GM12878 (cell line): ENCODE measurements at regions not wholly inside any gene's neighbourhood (a gene's known extent, or its start where the extent isn't known, plus 50 kb on each side); places are given as distances from the start of the nearest gene placed in this dataset.

Source experiments
- ATAC-seq: fragments of 200-7000 bp; cut with Tn5 transposase; 3 replicates; pipeline ENCODE4 v1.9.1; 2020; ENCODE audit warnings: mild to moderate bottlenecking, moderate library complexity
- BruUV-seq: library from RNA; stranded (reverse); fragments of 400-500 nt; replicated peaks from 2 replicates; lab custom pipeline; 2021; lab: Mats Ljungman, UMichigan
- CTCF ChIA-PET: fragments of 300-600 bp; sonication (Branson Sonifier 250); formaldehyde crosslinking; extraction: SDS; loops from one replicate; lab custom pipeline; 2021; ENCODE audit warnings: inconsistent platforms; lab: Yijun Ruan, JAX
- POLR2A ChIA-PET: fragments of 350-600 bp; formaldehyde crosslinking; extraction: SDS; loops from one replicate; lab custom pipeline; 2021; ENCODE audit warnings: inconsistent platforms; lab: Charles Lee
- RAD21 ChIA-PET: fragments of 300-600 bp; sonication (Branson Sonifier 250); formaldehyde crosslinking; loops from one replicate; lab custom pipeline; 2023; ENCODE audit warnings: antibody characterized with exemption; ENCODE audit not compliant: unreplicated experiment; lab: Charles Lee
- SMC1A ChIA-PET: fragments of 300-600 bp; sonication (Branson Sonifier 250); formaldehyde crosslinking; loops from one replicate; lab custom pipeline; 2023; ENCODE audit not compliant: unreplicated experiment, uncharacterized antibody; lab: Charles Lee
- DNase-seq: peaks from one replicate; pipeline ENCODE4 v3.0.0-alpha.2; 2011; ENCODE audit warnings: low read depth, low spot score
- FAIRE-seq: peaks from 3 replicates; lab custom pipeline; 2011; peaks lifted over from hg19 to GRCh38; lab: Jason Lieb, UNC
- H2AFZ ChIP-seq: 2 replicates; pipeline ENCODE4 v1.6.0; 2011; ENCODE audit warnings: low read depth, low read length, control low read depth; ENCODE audit not compliant: control insufficient read depth
- H3K27ac ChIP-seq: 2 replicates; pipeline ENCODE4 v1.5.1; 2011; ENCODE audit warnings: control low read depth; ENCODE audit not compliant: control insufficient read depth, insufficient read depth
- H3K27me3 ChIP-seq, 2 experiments: replicated peaks in 1 of 2; 2 replicates each; pipeline versions ENCODE4 v1.6.0 to v1.6.1; 2011; ENCODE audit warnings: low read length in 1 of 2; ENCODE audit not compliant: control insufficient read depth in 2 of 2, insufficient read depth in 2 of 2
- H3K36me3 ChIP-seq, 2 experiments: 2 replicates each; pipeline ENCODE4 v1.5.1; 2011; ENCODE audit warnings: low read length in 1 of 2; ENCODE audit not compliant: control insufficient read depth in 2 of 2, insufficient read depth in 2 of 2
- H3K4me1 ChIP-seq: 2 replicates; pipeline ENCODE4 v1.6.1; 2011; ENCODE audit warnings: mild to moderate bottlenecking, low read length, moderate library complexity, mixed read lengths; ENCODE audit not compliant: control insufficient read depth, insufficient read depth
- H3K4me2 ChIP-seq: 2 replicates; pipeline ENCODE4 v1.6.0; 2011; ENCODE audit warnings: control low read depth; ENCODE audit not compliant: control insufficient read depth, insufficient read depth
- H3K4me3 ChIP-seq: fragments of 200-600 bp; sonication (generic); 2 replicates; pipeline ENCODE4 v1.5.1; 2016
- H3K79me2 ChIP-seq: 2 replicates; pipeline ENCODE4 v1.6.0; 2011; ENCODE audit warnings: low read length; ENCODE audit not compliant: control insufficient read depth, insufficient read depth
- H3K9ac ChIP-seq: 2 replicates; pipeline ENCODE4 v1.8.0; 2011; ENCODE audit warnings: low read length, control low read depth, mixed read lengths; ENCODE audit not compliant: control insufficient read depth, insufficient read depth
- H3K9me3 ChIP-seq: replicated peaks from 3 replicates; pipeline ENCODE4 v1.5.1; 2011; ENCODE audit warnings: mild to moderate bottlenecking, low read length; ENCODE audit not compliant: control insufficient read depth, insufficient read depth
- H4K20me1 ChIP-seq: 2 replicates; pipeline ENCODE4 v1.6.0; 2011; ENCODE audit not compliant: control insufficient read depth, insufficient read depth
- ASH2L ChIP-seq: fragments of 300-600, 200-600 bp; sonication (generic); IDR thresholded peaks from 2 replicates; pipeline ENCODE4 v1.6.1; 2017; ENCODE audit warnings: low read depth, mild to moderate bottlenecking, borderline replicate concordance
- CHD4 ChIP-seq: fragments of 200-600 bp; sonication (generic); IDR thresholded peaks from 2 replicates; pipeline ENCODE4 v1.6.1; 2016; ENCODE audit warnings: mild to moderate bottlenecking
- E2F4 ChIP-seq: IDR thresholded peaks from 2 replicates; pipeline ENCODE4 v1.6.1; 2012; ENCODE audit warnings: low read depth, low read length, improper control_type of control experiment
- E4F1 ChIP-seq: fragments of 450-650 bp; IDR thresholded peaks from 2 replicates; pipeline ENCODE4 v1.6.1; 2018; ENCODE audit warnings: borderline replicate concordance, mild to moderate bottlenecking; ENCODE audit not compliant: partially characterized antibody
- IRF4 ChIP-seq: IDR thresholded peaks from 2 replicates; pipeline ENCODE4 v1.6.1; 2011; ENCODE audit warnings: low read depth, low read length
- MEF2A ChIP-seq: IDR thresholded peaks from 2 replicates; pipeline ENCODE4 v1.6.1; 2011; ENCODE audit warnings: low read depth, mild to moderate bottlenecking, low read length, moderate library complexity; ENCODE audit not compliant: insufficient read depth
- MXI1 ChIP-seq: fragments of 150-350 bp; IDR thresholded peaks from 2 replicates; pipeline ENCODE4 v1.6.1; 2011; ENCODE audit warnings: low read depth, mild to moderate bottlenecking, inconsistent platforms, low read length, improper control_type of control experiment
- NFIC ChIP-seq: IDR thresholded peaks from 2 replicates; pipeline ENCODE4 v1.6.1; 2012; ENCODE audit warnings: low read depth, mild to moderate bottlenecking, inconsistent platforms, low read length, moderate library complexity
- POLR2A ChIP-seq: IDR thresholded peaks from 2 replicates; pipeline ENCODE4 v1.6.1; 2011; ENCODE audit warnings: low read depth, mild to moderate bottlenecking, low read length
- RELA ChIP-seq: fragments of 450-650 bp; IDR thresholded peaks from 2 replicates; pipeline ENCODE4 v1.8.0; 2014; ENCODE audit warnings: borderline replicate concordance; ENCODE audit not compliant: partially characterized antibody
- SUPT20H ChIP-seq: IDR thresholded peaks from 2 replicates; pipeline ENCODE4 v1.6.1; 2011; ENCODE audit warnings: low read depth, mild to moderate bottlenecking, low read length, moderate library complexity, borderline replicate concordance; ENCODE audit not compliant: control insufficient read depth
- ZBTB4 ChIP-seq: fragments of 450-650 bp; formaldehyde crosslinking; IDR thresholded peaks from 2 replicates; pipeline ENCODE4 v1.4.0; 2022; ENCODE audit warnings: mild to moderate bottlenecking, moderate library complexity
- ZNF207 ChIP-seq: fragments of 450-650 bp; IDR thresholded peaks from 2 replicates; pipeline ENCODE4 v1.6.1; 2014; ENCODE audit warnings: antibody characterized with exemption, mild to moderate bottlenecking, borderline replicate concordance
- in situ Hi-C: fragments of 300-500 bp; cut with MboI; formaldehyde crosslinking; loops from 9 replicates; pipeline ENCODE4 v1.14.3; 2018; ENCODE audit warnings: mixed read lengths
- intact Hi-C: fragments of 100-400 bp; cut with micrococcal nuclease; formaldehyde crosslinking; loops from one replicate; pipeline ENCODE4 v1.14.2; 2022; ENCODE audit not compliant: unreplicated experiment
- TF ChIP-seq, protein P1 (sequence below): IDR thresholded peaks from 2 replicates; pipeline ENCODE4 v1.6.1; 2011; ENCODE audit warnings: borderline replicate concordance, low read depth, mild to moderate bottlenecking, moderate library complexity, mixed read lengths, low read length; ENCODE audit not compliant: insufficient read depth; ENCODE audit errors: extremely low read length
- TF ChIP-seq, protein P2 (sequence below): IDR thresholded peaks from 2 replicates; pipeline ENCODE4 v1.6.1; 2012; ENCODE audit warnings: low read length, inconsistent platforms

GRCh38 chr18:68564961-68565360 is 149.9 kb downstream of the TMX3 start (continued):
- TF ChIP-seq E4F1: no peak
- TF ChIP-seq, protein P1, sequence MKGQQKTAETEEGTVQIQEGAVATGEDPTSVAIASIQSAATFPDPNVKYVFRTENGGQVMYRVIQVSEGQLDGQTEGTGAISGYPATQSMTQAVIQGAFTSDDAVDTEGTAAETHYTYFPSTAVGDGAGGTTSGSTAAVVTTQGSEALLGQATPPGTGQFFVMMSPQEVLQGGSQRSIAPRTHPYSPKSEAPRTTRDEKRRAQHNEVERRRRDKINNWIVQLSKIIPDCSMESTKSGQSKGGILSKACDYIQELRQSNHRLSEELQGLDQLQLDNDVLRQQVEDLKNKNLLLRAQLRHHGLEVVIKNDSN: no peak
- TF ChIP-seq CHD4: no peak
- TF ChIP-seq SUPT20H: no peak
- TF ChIP-seq MXI1: no peak
- no peak for TF ChIP-seq ZNF207
- TF ChIP-seq, protein P2, sequence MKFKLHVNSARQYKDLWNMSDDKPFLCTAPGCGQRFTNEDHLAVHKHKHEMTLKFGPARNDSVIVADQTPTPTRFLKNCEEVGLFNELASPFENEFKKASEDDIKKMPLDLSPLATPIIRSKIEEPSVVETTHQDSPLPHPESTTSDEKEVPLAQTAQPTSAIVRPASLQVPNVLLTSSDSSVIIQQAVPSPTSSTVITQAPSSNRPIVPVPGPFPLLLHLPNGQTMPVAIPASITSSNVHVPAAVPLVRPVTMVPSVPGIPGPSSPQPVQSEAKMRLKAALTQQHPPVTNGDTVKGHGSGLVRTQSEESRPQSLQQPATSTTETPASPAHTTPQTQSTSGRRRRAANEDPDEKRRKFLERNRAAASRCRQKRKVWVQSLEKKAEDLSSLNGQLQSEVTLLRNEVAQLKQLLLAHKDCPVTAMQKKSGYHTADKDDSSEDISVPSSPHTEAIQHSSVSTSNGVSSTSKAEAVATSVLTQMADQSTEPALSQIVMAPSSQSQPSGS: no peak
- no peak for TF ChIP-seq MEF2A

GRCh38 chr18:68564351-68564750 is 150.6 kb downstream of the TMX3 start:
- no TSS peak for BruUV-seq
- Histone ChIP-seq H3K79me2 (no peaks in the 10 kb centered on the region), H3K27me3 (no peaks in the 10 kb centered on the region), H4K20me1 (no peaks in the 10 kb centered on the region), H3K9ac (no peak overlapping the region), H3K4me2 (no peak overlapping the region), H3K36me3 (no peaks in the 10 kb centered on the region), H3K4me1 (no peaks in the 10 kb centered on the region), H2AFZ (no peak overlapping the region), H3K27ac (no peak overlapping the region), H3K4me3 (no peak overlapping the region), H3K9me3 (no peaks in the 10 kb centered on the region)
- in situ Hi-C loops (no loop called here), intact Hi-C loops (no loop called here)
- DNase-seq (no peak), ATAC-seq (peak; percentile 22; the same call in 2 of the 3 replicates), FAIRE-seq (no peak)
- ChIA-PET RAD21 (interaction anchor here (0.6 kb wide), 1 partner anchor 43 kb away, joined by 3 read pairs; no protein-coding TSS in a partner anchor), POLR2A (no interaction called here), SMC1A (interaction anchor here (0.6 to 1.1 kb wide), 2 partner anchors 23 to 63 kb away, joined by 3 to 4 read pairs; no protein-coding TSS in a partner anchor), CTCF (interaction anchor here (1.4 kb wide), 1 partner anchor 17 kb away, joined by 3 read pairs; no protein-coding TSS in a partner anchor)
- TF ChIP-seq POLR2A (no peak), ASH2L (no peak), E2F4 (no peak), RELA (no peak), IRF4 (no peak), ZBTB4 (CRISPR knock-in tag) (no peak), NFIC (no peak)
